T-helper 2 cell treated with Interferon-gamma antibody and Interleukin-4, amounts not matched to agents 5 μg/mL and 100 μg/mL, for 36 hours (primary cell): ENCODE measurements at regions not wholly inside any gene's neighbourhood (a gene's known extent, or its start where the extent isn't known, plus 50 kb on each side); places are given as distances from the start of the nearest gene placed in this dataset.

Experiments
- DNase-seq: peaks from one replicate; pipeline ENCODE4 v3.0.0; 2021; ENCODE audit warnings: low spot score
- H3K27ac Mint-ChIP-seq: one replicate; pipeline ENCODE4 v1.8.0; 2021; ENCODE audit warnings: mild to moderate bottlenecking, mixed read lengths
- H3K27me3 Mint-ChIP-seq: one replicate; pipeline ENCODE4 v1.8.0; 2021; ENCODE audit warnings: low read depth, mixed read lengths
- H3K36me3 Mint-ChIP-seq: one replicate; pipeline ENCODE4 v1.8.0; 2021; ENCODE audit warnings: low read depth, mixed read lengths
- H3K4me1 Mint-ChIP-seq: one replicate; pipeline ENCODE4 v1.8.0; 2021; ENCODE audit warnings: low read depth, mixed read lengths
- H3K4me3 Mint-ChIP-seq: one replicate; pipeline ENCODE4 v1.8.0; 2022; ENCODE audit warnings: mild to moderate bottlenecking, moderate library complexity, mixed read lengths
- H3K9me3 Mint-ChIP-seq: one replicate; pipeline ENCODE4 v1.8.0; 2021; ENCODE audit warnings: mixed read lengths

DNA sequence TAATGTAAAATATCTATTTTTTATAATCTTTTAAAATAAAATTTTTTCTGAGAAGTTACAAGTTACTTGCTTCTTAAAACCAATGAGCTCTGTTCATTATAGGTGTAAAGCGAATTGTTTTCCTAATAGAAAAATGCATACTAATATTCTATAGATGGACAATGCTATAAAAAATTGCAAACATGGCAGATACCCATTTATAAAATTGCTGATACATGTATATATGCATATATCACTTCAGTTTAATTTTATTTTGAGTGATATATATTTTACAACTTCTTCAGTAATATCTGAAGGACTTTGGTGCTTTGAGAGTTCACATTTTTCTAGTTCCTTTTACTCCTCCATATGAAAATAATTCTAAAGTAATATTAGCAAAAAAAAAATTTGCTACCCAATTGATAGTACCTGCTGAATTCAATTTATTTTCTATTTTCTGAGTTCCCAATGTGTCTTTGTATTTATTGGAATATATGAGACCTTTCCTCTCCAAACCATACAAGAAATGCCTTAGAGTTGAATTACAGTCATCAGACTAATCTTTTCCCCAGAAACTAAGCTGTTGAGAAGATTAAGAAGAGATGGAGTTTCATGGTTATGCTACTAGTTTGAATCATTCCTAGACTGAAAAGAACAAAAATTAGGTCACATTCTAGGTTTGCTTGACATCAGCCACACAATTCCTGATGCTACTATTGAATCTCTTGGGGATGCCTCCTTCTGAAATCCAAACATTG lies 1937.5 kb upstream of the SEL1L start:
- DNase-seq: no peak
- Mint-ChIP-seq H3K9me3 (peaks cover 21% of the 10 kb centered on the region), H3K4me1 (no peaks in the 10 kb centered on the region), H3K4me3 (no peak overlapping the region), H3K27ac (no peak overlapping the region), H3K27me3 (no peaks in the 10 kb centered on the region), H3K36me3 (no peaks in the 10 kb centered on the region)

DNA sequence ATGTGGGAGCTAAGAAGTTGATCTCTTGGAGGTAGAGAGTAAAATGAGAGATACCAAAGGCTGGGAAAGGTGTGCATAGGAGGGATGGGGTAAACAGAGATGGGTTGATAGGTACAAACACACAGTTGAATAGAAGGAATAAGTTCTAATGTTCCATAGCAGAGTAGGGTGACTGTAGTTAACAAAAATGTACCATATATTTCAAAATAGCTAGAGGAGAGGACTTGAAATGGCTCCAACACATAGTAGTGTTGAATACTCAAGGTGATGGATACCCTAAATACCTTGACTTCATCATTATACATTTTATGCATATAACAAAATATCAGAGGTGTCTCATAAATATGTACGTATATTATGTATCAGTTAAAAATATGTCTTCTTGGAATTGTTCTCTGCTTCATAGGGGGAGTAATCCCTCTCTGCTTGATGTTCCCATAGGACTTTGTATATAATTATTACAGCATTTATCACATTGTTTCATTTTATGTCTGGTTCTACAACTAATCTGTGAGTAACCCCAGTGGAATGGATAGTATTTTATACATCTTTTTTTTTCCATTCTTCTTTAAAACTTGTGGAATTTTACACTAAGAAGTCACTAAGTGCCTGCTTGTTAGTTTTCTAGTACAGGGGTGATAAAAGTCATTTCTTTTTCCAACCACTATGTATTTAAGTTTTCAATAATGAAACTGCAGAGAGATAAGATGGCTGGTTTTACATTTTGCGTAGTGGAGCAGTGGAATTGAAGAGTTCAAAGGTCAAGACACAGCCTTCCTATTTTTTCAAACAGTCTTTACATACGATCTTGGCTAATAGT lies 1940.0 kb upstream of the SEL1L start:
- Mint-ChIP-seq H3K4me1 (no peaks in the 10 kb centered on the region), H3K9me3 (peaks cover 20% of the 10 kb centered on the region), H3K27me3 (no peaks in the 10 kb centered on the region), H3K36me3 (no peaks in the 10 kb centered on the region), H3K4me3 (no peak overlapping the region), H3K27ac (no peak overlapping the region)
- DNase-seq: no peak

DNA sequence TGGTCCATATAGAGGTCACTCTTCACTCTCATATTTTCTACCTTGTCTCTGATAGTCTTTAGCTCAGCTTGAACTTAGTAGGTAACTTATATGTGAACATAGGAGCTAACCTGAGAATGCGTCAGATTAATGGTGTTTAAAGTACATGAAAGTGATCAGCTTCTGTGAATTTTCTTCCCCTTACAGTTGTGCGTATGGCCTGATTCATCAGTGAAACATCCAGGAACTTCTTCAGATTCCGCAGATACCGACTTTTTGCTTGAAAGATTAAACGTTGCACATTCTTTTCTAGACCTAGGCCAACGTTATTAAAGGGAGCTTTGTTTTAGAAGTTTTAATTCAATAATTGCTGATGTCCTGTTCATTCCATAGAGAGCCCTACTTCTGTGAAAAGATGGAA lies 1945.1 kb upstream of the SEL1L start:
- no peaks in the 10 kb centered on the region for H3K4me1 Mint-ChIP-seq
- no peaks in the 10 kb centered on the region for H3K27me3 Mint-ChIP-seq

DNA sequence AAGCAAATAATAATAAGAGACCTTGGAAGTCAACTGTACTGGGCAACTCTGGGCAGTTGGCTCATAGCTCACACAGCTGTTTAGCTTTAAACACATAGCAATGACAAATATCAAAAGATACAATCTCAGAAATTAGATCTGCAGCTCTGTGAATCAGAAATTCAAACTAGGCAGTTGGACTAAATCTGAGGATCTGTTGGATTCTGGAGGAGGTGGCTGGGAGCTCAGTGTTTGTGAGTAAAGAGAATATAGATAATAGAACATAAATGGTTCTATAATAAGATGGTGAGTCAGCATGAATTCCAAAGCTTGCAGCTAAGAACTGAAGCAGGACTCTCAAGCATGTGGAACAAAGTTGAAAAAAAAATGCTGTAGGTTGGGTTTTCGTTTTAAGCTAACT lies 1949.4 kb upstream of the SEL1L start:
- Mint-ChIP-seq H3K27me3 (no peaks in the 10 kb centered on the region), H3K27ac (no peak overlapping the region), H3K4me3 (no peak overlapping the region), H3K9me3 (peaks cover 39% of the 10 kb centered on the region), H3K4me1 (no peaks in the 10 kb centered on the region), H3K36me3 (no peaks in the 10 kb centered on the region)
- no peak for DNase-seq

More for the DNA sequence above, 1945.1 kb upstream of the SEL1L start:
- no peak overlapping the region for H3K4me3 Mint-ChIP-seq
- no peak for DNase-seq
- H3K36me3 Mint-ChIP-seq: no peaks in the 10 kb centered on the region
- H3K9me3 Mint-ChIP-seq: peaks cover 26% of the 10 kb centered on the region
- H3K27ac Mint-ChIP-seq: no peak overlapping the region

DNA sequence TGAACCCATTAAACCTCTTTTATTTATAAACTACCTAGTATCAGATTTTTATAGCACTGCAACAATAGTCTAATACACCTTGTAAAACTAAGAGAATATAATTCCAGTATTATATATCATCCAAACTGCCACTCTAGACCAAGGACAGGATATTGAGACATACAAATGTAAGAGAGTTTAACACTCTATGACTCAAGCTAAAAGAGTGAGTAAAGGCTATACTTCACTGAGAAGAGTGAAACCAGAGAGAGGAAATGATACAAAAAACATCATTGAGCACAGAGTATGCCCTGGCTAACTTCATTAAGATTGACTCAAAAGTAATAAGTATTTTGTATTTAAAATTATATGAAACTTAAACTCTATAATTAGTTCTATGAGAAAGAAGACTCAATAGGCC lies 1951.9 kb upstream of the SEL1L start:
- no peak for DNase-seq
- H3K4me3 Mint-ChIP-seq: no peak overlapping the region
- no peaks in the 10 kb centered on the region for H3K36me3 Mint-ChIP-seq
- H3K27ac Mint-ChIP-seq: no peak overlapping the region
- no peaks in the 10 kb centered on the region for H3K4me1 Mint-ChIP-seq
- H3K9me3 Mint-ChIP-seq: peaks cover 39% of the 10 kb centered on the region
- H3K27me3 Mint-ChIP-seq: no peaks in the 10 kb centered on the region

DNA sequence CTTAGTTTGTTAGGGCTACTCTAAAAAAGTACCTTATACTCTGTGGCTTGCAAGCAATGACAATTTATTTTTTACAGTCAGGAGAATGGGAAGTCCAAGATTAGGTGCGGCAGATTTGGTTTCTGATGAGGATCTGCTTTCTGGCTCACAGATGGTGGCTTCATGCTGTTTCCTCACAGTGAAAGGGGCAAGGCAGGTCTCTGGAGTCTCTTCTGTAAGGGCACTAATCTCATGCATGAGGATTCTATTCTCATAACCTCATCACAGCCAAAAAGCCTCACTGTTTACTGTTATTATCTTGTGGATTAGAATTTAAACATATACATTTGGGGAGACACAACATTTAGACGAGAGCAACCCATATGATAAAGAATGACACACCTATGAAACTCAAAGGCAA lies 1957.4 kb upstream of the SEL1L start:
- H3K36me3 Mint-ChIP-seq: no peaks in the 10 kb centered on the region
- H3K4me3 Mint-ChIP-seq: no peak overlapping the region
- peaks cover 28% of the 10 kb centered on the region for H3K9me3 Mint-ChIP-seq
- no peaks in the 10 kb centered on the region for H3K4me1 Mint-ChIP-seq
- H3K27me3 Mint-ChIP-seq: no peaks in the 10 kb centered on the region
- no peak overlapping the region for H3K27ac Mint-ChIP-seq
- DNase-seq: no peak

DNA sequence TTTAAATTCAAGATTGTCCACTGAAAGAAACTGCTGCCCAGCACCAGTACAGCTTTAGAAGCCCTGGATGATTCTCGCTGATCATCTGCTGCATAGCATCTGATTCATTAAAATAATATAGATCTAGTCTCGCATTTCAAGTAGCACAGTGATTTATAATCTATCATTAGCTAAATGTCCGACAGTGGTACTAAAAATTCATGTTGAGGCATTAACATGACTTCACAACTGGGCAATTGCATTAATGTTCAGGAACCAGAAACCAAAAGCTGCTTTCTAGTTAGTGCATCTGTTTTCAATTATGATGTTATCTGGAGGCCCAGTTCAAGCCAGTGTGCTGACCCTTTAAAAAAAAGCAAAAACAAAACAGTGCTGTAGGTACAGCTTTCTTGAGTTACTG lies 1987.2 kb upstream of the SEL1L start:
- Mint-ChIP-seq H3K9me3 (peaks cover 33% of the 10 kb centered on the region), H3K27me3 (no peaks in the 10 kb centered on the region), H3K4me3 (no peak overlapping the region), H3K4me1 (no peaks in the 10 kb centered on the region), H3K27ac (no peak overlapping the region), H3K36me3 (no peaks in the 10 kb centered on the region)
- DNase-seq: no peak

DNA sequence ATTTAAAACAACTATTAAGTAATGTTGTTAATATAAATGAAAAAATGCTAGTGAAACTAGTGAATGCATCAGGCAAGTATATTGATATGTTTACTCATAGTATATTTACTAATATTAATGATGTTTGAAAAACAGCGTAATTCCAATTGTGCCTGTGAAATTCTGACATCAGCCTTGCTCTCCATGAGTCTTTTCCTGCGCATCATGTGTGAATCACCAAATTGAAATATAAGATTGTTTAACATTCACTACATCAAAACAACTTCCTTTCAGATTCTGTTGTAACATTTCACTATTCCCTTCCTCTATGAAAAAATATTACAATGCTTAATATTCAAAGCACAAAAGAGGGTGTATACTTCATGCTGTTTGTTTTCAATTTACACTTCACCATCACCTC lies 1995.9 kb upstream of the SEL1L start:
- Mint-ChIP-seq H3K9me3 (peaks cover 49% of the 10 kb centered on the region), H3K27me3 (no peaks in the 10 kb centered on the region), H3K27ac (no peak overlapping the region), H3K36me3 (no peaks in the 10 kb centered on the region), H3K4me1 (no peaks in the 10 kb centered on the region), H3K4me3 (no peak overlapping the region)
- no peak for DNase-seq

DNA sequence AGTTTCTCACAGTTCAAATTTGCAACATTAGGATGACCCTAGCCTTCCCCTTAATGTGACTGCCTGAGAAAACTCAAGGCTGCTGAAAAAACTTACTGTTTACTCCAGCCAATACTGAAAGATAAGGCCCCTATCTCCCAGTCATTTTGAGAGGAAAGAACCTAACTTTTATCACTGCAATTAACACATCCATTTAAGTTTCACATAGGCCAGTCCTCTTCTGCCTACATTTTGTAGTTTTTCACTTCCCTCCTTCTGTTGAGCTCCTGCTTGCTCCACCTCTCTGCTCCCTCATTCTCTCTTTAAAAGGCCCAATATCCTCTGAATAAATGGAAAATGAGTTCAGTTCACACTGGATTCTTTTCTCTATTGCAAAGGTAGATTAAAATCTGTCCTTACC lies 1996.2 kb upstream of the FLRT2 start:
- Mint-ChIP-seq H3K4me3 (no peak overlapping the region), H3K9me3 (peaks cover 41% of the 10 kb centered on the region), H3K27ac (no peak overlapping the region), H3K36me3 (no peaks in the 10 kb centered on the region), H3K4me1 (no peaks in the 10 kb centered on the region), H3K27me3 (no peaks in the 10 kb centered on the region)
- no peak for DNase-seq

DNA sequence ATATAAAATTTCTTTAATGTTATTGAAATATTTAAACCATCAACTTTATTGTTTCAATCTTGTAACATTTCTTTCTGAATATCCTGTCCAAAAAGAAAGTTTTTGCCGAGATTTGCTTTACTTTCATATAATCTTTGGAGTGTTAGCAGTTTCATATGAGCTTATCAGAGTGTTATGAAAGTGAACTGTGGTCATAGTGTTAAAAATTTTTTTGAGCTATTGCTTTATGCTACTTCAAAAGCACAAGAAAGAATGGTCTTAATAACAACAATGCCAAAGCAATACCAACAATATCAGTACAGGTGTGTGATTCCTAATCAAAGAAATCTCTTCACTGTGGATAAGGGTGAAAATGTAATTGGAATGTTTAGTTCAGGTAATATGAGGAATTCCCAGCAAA lies 1994.9 kb upstream of the FLRT2 start:
- Mint-ChIP-seq H3K4me1 (no peaks in the 10 kb centered on the region), H3K27me3 (no peaks in the 10 kb centered on the region), H3K36me3 (no peaks in the 10 kb centered on the region), H3K27ac (no peak overlapping the region), H3K9me3 (peaks cover 42% of the 10 kb centered on the region), H3K4me3 (no peak overlapping the region)
- DNase-seq: no peak

DNA sequence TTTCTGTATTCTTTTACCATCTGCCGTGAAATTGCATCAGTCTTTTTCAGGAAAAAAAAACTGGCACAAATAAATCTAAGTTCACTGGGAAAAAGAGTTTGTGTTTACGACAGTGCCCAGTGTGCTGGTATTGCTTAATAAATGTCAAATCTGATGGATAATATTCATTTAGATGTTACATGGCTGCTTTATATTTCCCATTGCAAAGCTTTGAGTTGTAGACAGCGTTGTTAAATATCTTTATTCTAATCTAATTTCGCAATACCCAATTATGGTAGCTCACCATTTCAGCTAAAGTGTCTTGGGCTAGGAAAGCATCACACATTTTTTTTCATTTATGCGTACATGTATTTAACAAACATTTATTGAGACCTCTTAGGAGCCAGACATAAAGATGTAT lies 1994.5 kb upstream of the FLRT2 start:
- H3K27me3 Mint-ChIP-seq: no peaks in the 10 kb centered on the region
- H3K4me3 Mint-ChIP-seq: no peak overlapping the region
- peaks cover 41% of the 10 kb centered on the region for H3K9me3 Mint-ChIP-seq
- no peak for DNase-seq
- no peak overlapping the region for H3K27ac Mint-ChIP-seq
- H3K4me1 Mint-ChIP-seq: no peaks in the 10 kb centered on the region
- H3K36me3 Mint-ChIP-seq: no peaks in the 10 kb centered on the region

DNA sequence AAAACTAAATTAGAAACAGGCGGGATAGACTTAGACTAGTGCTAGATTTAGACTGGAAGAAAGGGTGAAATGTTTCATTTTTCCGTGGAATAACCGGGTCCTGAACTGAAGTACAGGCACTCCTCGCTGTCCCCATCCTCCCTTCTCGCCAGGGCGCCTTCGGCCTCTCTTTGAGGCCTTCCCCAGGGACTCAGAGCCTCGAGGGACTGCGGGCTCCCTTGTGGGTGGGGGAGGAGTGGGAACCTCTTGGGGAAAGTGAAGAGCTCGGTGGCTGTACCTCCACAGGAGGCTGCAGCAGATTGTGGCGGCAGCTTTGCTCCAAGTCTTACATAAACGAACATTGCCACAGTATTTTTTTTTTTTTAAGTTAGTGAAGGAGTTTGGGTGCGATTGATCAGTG lies 1988.8 kb upstream of the FLRT2 start:
- H3K36me3 Mint-ChIP-seq: no peaks in the 10 kb centered on the region
- no peak overlapping the region for H3K4me3 Mint-ChIP-seq
- H3K27ac Mint-ChIP-seq: no peak overlapping the region
- H3K27me3 Mint-ChIP-seq: no peaks in the 10 kb centered on the region
- DNase-seq: no peak
- peaks cover 22% of the 10 kb centered on the region for H3K9me3 Mint-ChIP-seq
- H3K4me1 Mint-ChIP-seq: no peaks in the 10 kb centered on the region

DNA sequence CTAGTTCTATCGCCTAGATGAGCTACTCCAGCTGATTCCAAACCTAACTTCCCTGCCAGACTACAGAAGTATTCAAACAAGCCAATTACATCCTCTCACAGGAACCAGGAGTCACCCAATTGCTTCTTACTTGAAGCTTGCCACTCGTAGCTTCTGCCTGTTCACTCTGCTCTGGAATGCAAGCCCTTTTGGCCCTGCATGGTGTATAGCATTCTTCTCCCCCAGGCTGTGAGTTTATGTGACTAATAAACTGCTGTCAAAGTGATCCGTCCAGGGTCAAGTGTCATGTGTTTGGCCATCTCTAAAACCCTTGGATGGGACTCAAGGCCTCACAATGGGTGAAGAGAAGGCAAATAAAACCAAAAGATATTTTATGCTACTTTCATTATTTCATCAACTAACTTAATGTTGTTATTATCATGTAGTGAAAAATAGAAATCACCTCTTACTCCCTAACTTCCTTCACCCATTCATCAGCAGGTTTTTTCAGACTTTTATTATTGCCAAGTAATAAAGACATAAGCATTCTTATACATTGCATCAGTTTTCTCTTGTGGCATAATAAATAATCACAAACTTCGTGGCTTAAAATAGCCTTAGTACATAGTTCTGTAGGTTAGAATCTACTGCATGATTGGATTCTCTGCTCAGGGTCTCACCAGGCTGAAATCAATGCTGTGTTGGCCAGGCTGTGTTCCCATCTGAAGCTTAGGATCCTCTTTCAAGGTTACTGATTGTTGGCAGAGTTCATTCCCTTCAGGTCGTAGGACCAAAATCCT lies 1981.7 kb upstream of the FLRT2 start:
- Mint-ChIP-seq H3K4me3 (no peak overlapping the region), H3K27me3 (no peaks in the 10 kb centered on the region), H3K9me3 (peaks cover 40% of the 10 kb centered on the region), H3K27ac (no peak overlapping the region), H3K36me3 (no peaks in the 10 kb centered on the region), H3K4me1 (no peaks in the 10 kb centered on the region)
- DNase-seq: no peak

DNA sequence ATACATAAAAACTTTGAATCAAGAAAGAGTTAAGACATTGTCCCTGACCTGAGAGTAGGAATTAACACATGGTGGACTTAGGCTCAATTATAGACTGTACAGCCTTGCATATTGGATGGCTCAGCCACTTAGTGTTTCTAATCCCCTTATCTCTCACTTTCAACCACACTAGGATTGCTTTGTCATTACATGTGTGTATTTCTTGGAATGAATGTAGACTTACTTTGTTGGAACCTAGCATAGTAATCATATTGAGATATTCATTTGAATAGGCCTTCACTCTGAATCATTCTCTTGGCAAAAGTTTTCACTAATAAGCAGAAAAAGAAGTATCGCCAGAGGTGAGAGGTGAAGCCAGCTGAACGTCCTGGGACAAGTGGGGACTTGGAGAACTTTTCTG lies 1973.9 kb upstream of the FLRT2 start:
- H3K27ac Mint-ChIP-seq: no peak overlapping the region
- no peaks in the 10 kb centered on the region for H3K4me1 Mint-ChIP-seq
- no peak overlapping the region for H3K4me3 Mint-ChIP-seq
- peaks cover 26% of the 10 kb centered on the region for H3K9me3 Mint-ChIP-seq
- no peaks in the 10 kb centered on the region for H3K36me3 Mint-ChIP-seq
- no peaks in the 10 kb centered on the region for H3K27me3 Mint-ChIP-seq
- no peak for DNase-seq
